Midbrain (tissue), 1 donor: ENCODE measurements at regions not wholly inside any gene's neighbourhood (a gene's known extent, or its start where the extent isn't known, plus 50 kb on each side); places are given as distances from the start of the nearest gene placed in this dataset.

Experiments
- DNase-seq: peaks from one replicate; lab custom pipeline; 2025; lab: John Stamatoyannopoulos, UW

- DNase-seq = no peak
Measured at GRCh38 chr1:29586991-29587745, 350.8 kb downstream of the PTPRU start.

GRCh38 chr1:29586215-29586614, 349.9 kb downstream of the PTPRU start:
- DNase-seq = no peak

- no peak for DNase-seq
Measured at GRCh38 chr1:29585656-29586055, 349.3 kb downstream of the PTPRU start.

- no peak for DNase-seq
Measured at GRCh38 chr1:29585201-29585600, 348.9 kb downstream of the PTPRU start.

- no peak for DNase-seq
Measured at GRCh38 chr1:29584776-29585175, 348.5 kb downstream of the PTPRU start.

GRCh38 chr1:29584362-29584761, 348.0 kb downstream of the PTPRU start:
- no peak for DNase-seq

GRCh38 chr1:29583727-29584126, 347.4 kb downstream of the PTPRU start:
- DNase-seq = no peak

- DNase-seq = no peak
Measured at GRCh38 chr1:29581256-29581655, 344.9 kb downstream of the PTPRU start.

GRCh38 chr1:29579821-29580425, 343.6 kb downstream of the PTPRU start:
- DNase-seq = no peak

GRCh38 chr1:29577512-29577911, 341.2 kb downstream of the PTPRU start:
- DNase-seq = no peak

GRCh38 chr1:29576510-29576909, 340.2 kb downstream of the PTPRU start:
- no peak for DNase-seq

- no peak for DNase-seq
Measured at GRCh38 chr1:29575826-29576225, 339.5 kb downstream of the PTPRU start.

GRCh38 chr1:29575277-29575676, 339.0 kb downstream of the PTPRU start:
- DNase-seq = no peak

GRCh38 chr1:29574871-29575270, 338.5 kb downstream of the PTPRU start:
- DNase-seq = no peak

- no peak for DNase-seq
Measured at GRCh38 chr1:29569971-29570634, 333.8 kb downstream of the PTPRU start.

GRCh38 chr1:29567257-29567656, 330.9 kb downstream of the PTPRU start:
- no peak for DNase-seq

- DNase-seq = no peak
Measured at GRCh38 chr1:29565490-29565889, 329.2 kb downstream of the PTPRU start.

- DNase-seq = no peak
Measured at GRCh38 chr1:29563571-29563970, 327.2 kb downstream of the PTPRU start.

GRCh38 chr1:29563092-29563491, 326.8 kb downstream of the PTPRU start:
- no peak for DNase-seq

GRCh38 chr1:29559056-29559455, 322.7 kb downstream of the PTPRU start:
- no peak for DNase-seq

GRCh38 chr1:29557701-29558600, 321.6 kb downstream of the PTPRU start:
- no peak for DNase-seq

- DNase-seq = no peak
Measured at GRCh38 chr1:29557066-29557465, 320.7 kb downstream of the PTPRU start.
